HG02884 (cell line): ENCODE measurements at regions not wholly inside any gene's neighbourhood (a gene's known extent, or its start where the extent isn't known, plus 50 kb on each side); places are given as distances from the start of the nearest gene placed in this dataset.

Source experiments
- ATAC-seq: cut with Tn5 transposase; IDR thresholded peaks from one replicate; pipeline ENCODE4 v1.9.1; 2021; ENCODE audit warnings: mild to moderate bottlenecking, moderate library complexity; ENCODE audit not compliant: unreplicated experiment

DNA sequence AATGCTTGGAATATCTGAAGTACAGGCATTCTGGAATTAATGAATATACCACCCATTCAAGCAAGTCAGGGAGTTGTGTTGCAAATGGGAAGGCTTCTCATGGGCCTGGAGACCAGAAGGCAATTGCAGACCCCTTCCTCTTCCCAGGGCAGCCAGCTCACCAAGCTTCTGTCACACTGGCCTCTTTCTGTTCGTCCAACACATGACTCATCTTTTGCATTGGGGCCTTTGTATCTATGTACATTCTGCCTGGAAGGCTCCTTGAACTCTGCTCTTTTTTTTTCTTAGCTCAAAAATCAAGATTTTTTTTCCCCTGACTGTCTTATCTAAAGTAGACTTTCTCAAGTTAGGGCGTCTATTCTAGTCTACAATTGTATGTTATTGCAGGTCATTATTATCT, 132.9 kb upstream of the MYLIP start:
- no peak for ATAC-seq

- ATAC-seq = no peak
Measured at GRCh38 chr6:15995493-15995892, 133.4 kb upstream of the MYLIP start.

DNA sequence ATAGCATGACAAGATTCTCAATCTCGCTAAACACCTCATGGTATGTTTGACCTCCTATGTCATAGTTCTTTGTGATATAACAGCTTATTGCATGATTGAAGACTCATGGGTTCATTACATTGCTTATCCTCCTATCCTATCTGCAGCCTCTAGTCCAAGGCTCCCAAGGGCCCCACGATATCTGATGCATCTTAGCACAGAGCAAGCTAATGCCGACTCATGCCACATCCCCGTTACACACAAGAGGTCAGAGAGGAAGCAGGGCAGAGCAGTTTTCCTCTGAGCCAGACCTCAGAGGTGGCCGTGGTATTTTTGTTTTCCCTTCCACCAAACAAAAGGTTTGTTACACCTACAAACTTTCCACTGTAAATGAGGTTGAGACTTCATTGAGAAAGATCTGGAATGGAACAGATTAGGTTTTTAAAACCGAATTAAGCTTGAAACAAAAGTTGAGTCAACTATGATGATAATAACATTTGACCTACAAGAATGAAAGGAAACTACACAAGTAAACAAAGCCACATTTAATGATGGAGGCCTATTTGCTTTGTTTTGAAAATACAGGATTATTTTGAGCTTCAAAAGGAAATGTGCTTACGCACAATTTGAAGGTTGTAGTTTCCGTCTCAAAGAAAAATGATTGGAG, 133.9 kb upstream of the MYLIP start:
- no peak for ATAC-seq

DNA sequence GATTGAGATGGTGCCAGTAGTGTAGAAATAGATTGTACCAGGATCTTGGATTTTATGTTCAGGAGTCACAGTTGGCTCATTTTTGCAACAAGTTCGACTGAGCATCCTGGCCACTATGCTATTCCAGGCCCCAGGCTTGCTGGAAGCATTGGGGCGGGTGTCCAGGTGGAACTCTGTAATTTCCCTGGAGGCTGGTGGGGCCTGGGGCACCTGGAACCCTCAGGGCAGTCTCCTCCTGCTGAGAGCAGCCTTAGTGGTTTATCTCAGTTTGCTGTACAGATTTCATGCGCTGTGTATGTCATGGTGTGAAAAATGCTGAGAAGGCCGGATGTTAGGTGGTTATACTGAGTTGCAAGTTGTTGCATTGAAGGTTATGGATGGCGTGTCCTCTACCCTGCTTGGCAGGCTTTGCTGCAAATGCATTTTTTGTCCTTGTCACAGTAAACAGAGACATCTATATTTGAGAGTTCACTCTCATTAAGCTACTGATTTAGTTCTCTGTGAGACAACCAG, 135.1 kb upstream of the MYLIP start:
- ATAC-seq = no peak

GRCh38 chr6:15990179-15990578, 138.7 kb upstream of the MYLIP start:
- no peak for ATAC-seq

GRCh38 chr6:15989397-15989796, 139.5 kb upstream of the MYLIP start:
- ATAC-seq = no peak

GRCh38 chr6:15987569-15987968, 141.3 kb upstream of the MYLIP start:
- ATAC-seq = no peak

- no peak for ATAC-seq
Measured at GRCh38 chr6:15986027-15986629, 142.8 kb upstream of the MYLIP start.

DNA sequence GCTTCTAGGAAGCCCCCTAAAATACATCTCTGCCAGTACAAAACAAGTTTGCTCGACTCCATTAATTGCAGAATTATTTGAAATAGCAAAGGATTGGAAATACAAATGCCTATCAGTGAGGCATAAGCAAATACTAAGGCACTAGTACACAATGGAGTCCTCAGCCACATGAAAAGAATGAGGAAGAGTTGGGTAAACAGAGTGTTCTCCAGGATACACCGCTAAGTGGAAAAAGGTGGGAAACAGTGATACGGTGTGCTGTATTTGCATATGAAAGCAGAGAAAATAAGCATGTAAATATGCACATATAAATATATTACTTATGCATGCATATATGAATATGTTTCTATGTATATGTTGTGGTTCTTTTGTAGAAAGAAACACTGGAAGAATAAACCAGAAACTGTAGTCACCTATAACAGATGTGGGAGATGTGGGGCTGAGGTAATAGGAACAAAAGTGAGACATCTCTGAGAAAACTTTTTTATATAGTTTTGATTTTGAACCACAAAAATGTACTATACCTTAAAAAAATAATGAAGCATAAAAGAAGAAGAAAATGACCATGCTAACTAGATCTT, 143.4 kb upstream of the MYLIP start:
- no peak for ATAC-seq

DNA sequence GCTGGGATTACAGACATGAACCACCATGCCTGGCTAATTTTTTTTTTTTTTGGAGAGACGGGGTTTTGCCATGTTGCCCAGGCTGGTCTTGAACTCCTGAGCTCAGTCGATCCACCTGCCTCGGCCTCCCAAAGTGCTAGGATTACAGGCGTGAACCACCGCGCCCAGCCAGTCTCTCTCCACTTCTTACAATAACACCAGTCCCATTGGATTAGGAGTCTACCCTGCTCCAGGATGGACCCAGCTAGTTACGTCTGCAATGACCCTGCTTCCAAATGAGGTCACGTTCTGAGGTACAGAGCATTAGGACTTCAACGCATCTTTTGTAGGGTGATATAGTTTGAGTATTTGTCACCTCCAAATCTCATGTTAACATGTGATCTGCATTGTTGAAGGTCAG, 146.9 kb upstream of the MYLIP start:
- ATAC-seq = no peak

DNA sequence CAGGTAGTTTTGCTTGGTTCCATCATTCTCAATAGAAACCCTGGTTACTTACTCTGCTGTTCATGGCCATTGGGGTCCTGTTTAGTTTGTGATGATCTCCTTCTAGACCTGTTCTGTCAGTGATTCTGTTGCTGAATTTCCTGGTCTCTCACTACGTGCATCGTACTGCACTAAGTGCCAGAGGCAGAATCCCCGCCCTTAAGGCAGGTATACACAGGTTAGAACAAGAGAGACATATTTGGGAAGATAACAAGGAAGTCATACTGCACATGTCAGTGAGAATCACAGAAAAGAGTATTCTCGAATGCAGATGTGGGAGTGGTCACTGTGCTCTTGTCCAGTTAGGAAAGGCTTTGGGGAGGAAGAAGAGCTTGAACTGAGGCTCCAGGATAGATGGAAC, 148.1 kb upstream of the MYLIP start:
- no peak for ATAC-seq

GRCh38 chr6:15978426-15978825, 150.5 kb upstream of the MYLIP start:
- no peak for ATAC-seq

GRCh38 chr6:15977050-15977449, 151.8 kb upstream of the MYLIP start:
- ATAC-seq = no peak

- ATAC-seq = no peak
Measured at GRCh38 chr6:15974817-15975216, 154.1 kb upstream of the MYLIP start.

GRCh38 chr6:15970517-15970916, 158.4 kb upstream of the MYLIP start:
- no peak for ATAC-seq

DNA sequence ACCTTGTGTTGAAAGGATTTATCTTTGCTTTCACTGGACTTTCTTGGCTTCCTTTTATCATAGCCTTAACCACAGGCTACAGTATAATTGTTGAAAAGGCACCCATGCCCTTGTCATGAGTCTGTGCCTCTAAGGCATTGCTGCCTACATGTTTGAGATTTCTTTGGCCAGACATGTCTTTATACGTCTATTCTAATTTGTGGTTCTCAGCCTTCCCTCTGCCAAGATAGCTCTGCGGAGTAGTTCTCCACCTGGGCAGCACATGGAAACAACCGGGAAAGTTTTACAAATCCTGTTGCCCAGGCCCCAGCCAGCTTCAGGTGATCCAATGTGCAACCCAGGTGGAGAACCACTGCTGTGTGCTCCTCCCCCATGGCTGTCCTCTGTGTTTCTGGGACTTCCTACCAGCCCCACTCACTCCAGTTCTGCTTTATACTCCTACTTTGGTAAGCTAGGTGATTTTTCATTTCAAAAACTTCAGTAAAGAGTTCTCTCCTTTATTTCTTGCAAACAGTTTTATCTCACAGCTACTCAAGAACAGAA, 159.6 kb upstream of the MYLIP start:
- no peak for ATAC-seq

- no peak for ATAC-seq
Measured at GRCh38 chr6:15968519-15968918, 160.4 kb upstream of the MYLIP start.

GRCh38 chr6:15966000-15966520, 162.8 kb upstream of the MYLIP start:
- ATAC-seq = no peak

GRCh38 chr6:15962449-15962764, 166.5 kb upstream of the MYLIP start:
- no peak for ATAC-seq

DNA sequence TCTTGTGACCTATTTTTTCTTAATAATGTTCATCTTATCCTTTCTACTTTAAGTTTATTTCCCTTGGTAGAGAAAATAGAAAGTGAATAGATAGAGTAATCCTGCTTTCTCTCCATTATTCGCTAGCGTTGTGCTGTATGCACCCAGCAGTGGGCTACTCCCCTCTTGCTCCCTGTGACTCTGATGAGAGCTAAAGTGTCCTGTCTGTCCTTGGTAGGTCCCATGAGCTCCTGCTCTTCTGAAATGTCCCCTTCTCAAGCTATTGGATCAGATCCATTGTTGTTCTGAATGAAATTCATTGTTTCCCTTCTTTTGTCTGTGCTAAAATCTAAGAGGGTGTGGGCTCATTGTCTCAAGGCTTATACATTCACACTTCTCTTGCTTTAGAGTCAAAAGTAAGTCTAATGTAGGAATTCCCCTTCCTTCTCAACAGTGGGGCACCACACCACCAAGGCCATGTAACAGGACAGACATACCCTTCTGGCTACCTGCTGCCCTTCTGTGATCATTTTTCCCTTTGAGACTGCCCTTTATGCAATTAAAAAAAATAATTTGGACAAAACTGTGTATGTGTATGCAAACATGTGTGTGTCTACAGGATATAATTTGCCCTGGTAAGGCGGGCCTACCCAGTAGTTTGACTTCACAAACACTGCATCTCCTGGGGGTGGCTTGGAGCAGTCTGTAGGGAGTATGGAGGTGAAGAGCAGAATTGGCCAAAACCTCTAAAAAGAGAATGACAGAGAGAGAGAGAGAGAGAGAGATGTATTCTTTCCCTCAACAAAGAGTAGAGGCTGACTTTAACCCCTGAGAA, 167.0 kb upstream of the MYLIP start:
- no peak for ATAC-seq
